Stomach (tissue), 4 donors: ENCODE measurements at regions not wholly inside any gene's neighbourhood (a gene's known extent, or its start where the extent isn't known, plus 50 kb on each side); places are given as distances from the start of the nearest gene placed in this dataset.

Source experiments
- CTCF ChIP-seq, 7 experiments: fragments of 450-650 bp in 4 of 7; fragments of 200-600 bp in 3 of 7; sonication (generic) in 3 of 7; IDR thresholded peaks; one replicate each; pipeline ENCODE4 v1.5.1; 2016 to 2019; ENCODE audit warnings: antibody characterized with exemption in 7 of 7, control low read depth in 2 of 7, mild to moderate bottlenecking in 1 of 7
- EP300 ChIP-seq: sonication (generic); formaldehyde crosslinking; IDR thresholded peaks from one replicate; pipeline ENCODE4 v1.6.1; 2017; ENCODE audit warnings: antibody characterized with exemption
- POLR2A ChIP-seq, 4 donors: fragments of 450-650 bp; IDR thresholded peaks; one replicate each; pipeline ENCODE4 v1.6.1; 2016; ENCODE audit warnings: antibody characterized with exemption in 4 of 4, control low read depth in 2 of 4, mild to moderate bottlenecking in 1 of 4, moderate library complexity in 1 of 4

DNA sequence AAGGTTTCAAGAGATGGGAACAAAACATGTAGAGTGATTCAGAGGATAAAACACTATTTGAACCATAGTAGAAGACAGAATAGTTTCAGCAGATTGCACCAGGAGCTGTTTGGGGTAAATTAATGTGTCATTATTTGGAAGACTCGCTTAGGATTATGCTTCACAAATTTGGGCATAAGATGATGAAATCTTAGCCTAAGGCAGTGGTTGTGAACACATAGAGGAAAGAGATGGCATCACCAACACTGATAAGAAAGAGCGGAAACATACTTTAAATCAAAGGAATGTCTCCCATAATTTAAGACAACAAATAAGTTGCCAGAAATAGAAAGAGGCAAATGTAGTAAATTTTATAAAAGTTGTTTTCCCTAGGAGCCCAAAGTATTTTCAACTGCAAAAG is 66.1 kb upstream of the TBCA start:
- TF ChIP-seq CTCF (IDR thresholded peaks at IDR 0.05) (no peak), POLR2A (IDR thresholded peaks at IDR 0.05) (no peak), EP300 (no peak)
